ENCODE measurements at regions not wholly inside any gene's neighbourhood (a gene's known extent, or its start where the extent isn't known, plus 50 kb on each side); places are given as distances from the start of the nearest gene placed in this dataset.

GRCh38 chr1:185434721-185435120, 117.7 kb upstream of the IVNS1ABP start:
- H3K9me3 ChIP-seq (ENCODE audit: control insufficient read depth, insufficient read depth, low read length), result no peaks in the 10 kb centered on the region
- H3K9ac ChIP-seq (ENCODE audit: low read depth, low read length), result no peak overlapping the region
- in situ Hi-C loops (cut with MboI; ENCODE audit: low sequenced_read_pairs), result no loop called here
- H2BK5ac ChIP-seq (ENCODE audit: low read depth, low read length, poor library complexity, severe bottlenecking), result no peak overlapping the region
- DNase-seq (no peak), ATAC-seq (ENCODE audit: low read depth) (no peak)
- H4K5ac ChIP-seq (ENCODE audit: low read depth, low read length), result no peak overlapping the region
- no peak overlapping the region for H3K23ac ChIP-seq (ENCODE audit: low read depth, low read length)
- TF ChIP-seq USF2 (IDR thresholded peaks at IDR 0.05; ENCODE audit: low read depth, low read length), result no peak
- TF ChIP-seq RFX5 (IDR thresholded peaks at IDR 0.05; ENCODE audit: low read depth, low read length), result no peak
- TF ChIP-seq MXI1 (IDR thresholded peaks at IDR 0.05; ENCODE audit: borderline replicate concordance, low read depth, low read length), result no peak
- no peak for TF ChIP-seq FOS (IDR thresholded peaks at IDR 0.05; ENCODE audit: low read depth, low read length)
- no peak for TF ChIP-seq SMC3 (IDR thresholded peaks at IDR 0.05; ENCODE audit: low read depth, low read length)
- no peak for TF ChIP-seq POLR2A (IDR thresholded peaks at IDR 0.05; ENCODE audit: low read depth, low read length)
- TF ChIP-seq ELK1 (IDR thresholded peaks at IDR 0.05; ENCODE audit: borderline replicate concordance, low read depth, low read length), result no peak
- TF ChIP-seq NFE2L2 (IDR thresholded peaks at IDR 0.05; ENCODE audit: low read depth, low read length), result no peak
- TF ChIP-seq CEBPB (IDR thresholded peaks at IDR 0.05; ENCODE audit: low read depth, low read length), result no peak
- no peak for TF ChIP-seq MAZ (IDR thresholded peaks at IDR 0.05; ENCODE audit: borderline replicate concordance, low read depth, low read length)
- no peak for TF ChIP-seq MAFK (IDR thresholded peaks at IDR 0.05; ENCODE audit: low read depth, low read length)
- H3K4me1 ChIP-seq (ENCODE audit: control insufficient read depth, insufficient read depth, low read length), result peaks cover 2% of the 10 kb centered on the region; the same call in 1 of the 2 replicates
- CTCF ChIA-PET, result no interaction called here
- no peak overlapping the region for H3K14ac ChIP-seq (replicated peaks; ENCODE audit: low read depth, low read length)
- no peak overlapping the region for H4K8ac ChIP-seq (ENCODE audit: low read depth in 2 of 2, low read length in 2 of 2)
- dilution Hi-C loops (cut with HindIII; ENCODE audit: low sequenced_read_pairs, unreplicated experiment), result no loop called here
- no peak overlapping the region for H2BK120ac ChIP-seq (ENCODE audit: low read depth, low read length)
- no peaks in the 10 kb centered on the region for H3K79me1 ChIP-seq (ENCODE audit: low read depth in 1 of 2, low read length in 2 of 2)
- H3K4me3 ChIP-seq (ENCODE audit: insufficient read depth, low read depth, low read length), result no peak overlapping the region
- H2AK5ac ChIP-seq (ENCODE audit: low read depth, low read length), result no peak overlapping the region
- WGBS, 2 experiments (ENCODE audit: extremely low coverage in 2 of 2, insufficient read length in 1 of 2), result no CpG with 5 or more reads among the region's 1 CpG
- H2AFZ ChIP-seq (replicated peaks; ENCODE audit: low read length, poor library complexity), result no peak overlapping the region
- H3K36me3 ChIP-seq (ENCODE audit: control insufficient read depth, insufficient read depth, low read length), result no peaks in the 10 kb centered on the region
- H3K56ac ChIP-seq (ENCODE audit: extremely low read depth, insufficient read depth, low read length), result no peak overlapping the region
- no TSS peak for BruUV-seq (replicated peaks)
- POLR2A ChIA-PET (ENCODE audit: unreplicated experiment), result no interaction called here
- H3K27ac ChIP-seq (ENCODE audit: insufficient read depth, low read length), result no peak overlapping the region
- H3K18ac ChIP-seq (ENCODE audit: low read depth, low read length), result no peak overlapping the region
- no peak overlapping the region for H2BK15ac ChIP-seq (ENCODE audit: low read depth, low read length)
- intact Hi-C loops (cut with micrococcal nuclease), result no loop called here
- H3K4ac ChIP-seq (ENCODE audit: low read depth, low read length), result no peak overlapping the region
- H2AK9ac ChIP-seq (replicated peaks; ENCODE audit: low read depth, low read length, poor library complexity), result no peak overlapping the region
- H4K20me1 ChIP-seq (ENCODE audit: insufficient read depth, low read length), result no peaks in the 10 kb centered on the region
- H3K9me1 ChIP-seq (ENCODE audit: insufficient read depth, low read length), result no peaks in the 10 kb centered on the region
- H3K4me2 ChIP-seq (ENCODE audit: low read depth, low read length), result no peak overlapping the region
- no peak overlapping the region for H2BK20ac ChIP-seq (ENCODE audit: low read depth, low read length)
- no peaks in the 10 kb centered on the region for H3K27me3 ChIP-seq (ENCODE audit: control insufficient read depth, insufficient read depth, low read length)
- H4K91ac ChIP-seq (ENCODE audit: insufficient read depth, low read depth, low read length), result no peak overlapping the region

All from IMR-90 (cell line).